ENCODE measurements at regions not wholly inside any gene's neighbourhood (a gene's known extent, or its start where the extent isn't known, plus 50 kb on each side); places are given as distances from the start of the nearest gene placed in this dataset.

- Histone ChIP-seq H3K27ac (replicated peaks) (no peak overlapping the region), H3K4me3 (replicated peaks; ENCODE audit: insufficient read depth, low read length) (no peak overlapping the region), H3K27me3 (ENCODE audit: insufficient read depth, poor library complexity, severe bottlenecking) (no peaks in the 10 kb centered on the region)
- TF ChIP-seq REST (IDR thresholded peaks at IDR 0.05; ENCODE audit: insufficient replicate concordance, low read depth) = no peak
- no peak for TF ChIP-seq SPI1 (IDR thresholded peaks at IDR 0.05; ENCODE audit: borderline replicate concordance, low read depth)
- no peak for TF ChIP-seq POLR2AphosphoS5 (IDR thresholded peaks at IDR 0.05; ENCODE audit: low read depth)
- no peak for TF ChIP-seq CTCF (IDR thresholded peaks at IDR 0.05; ENCODE audit: insufficient read depth, low read length)
- TF ChIP-seq GABPA (IDR thresholded peaks at IDR 0.05; ENCODE audit: low read depth) = no peak
- DNase-seq (ENCODE audit: low read depth in 1 of 2, low spot score in 1 of 2) = peak; percentile 21 to 45
Observed at GRCh38 chr6:82118150-82118562, 129.4 kb downstream of the IBTK start.

DNA sequence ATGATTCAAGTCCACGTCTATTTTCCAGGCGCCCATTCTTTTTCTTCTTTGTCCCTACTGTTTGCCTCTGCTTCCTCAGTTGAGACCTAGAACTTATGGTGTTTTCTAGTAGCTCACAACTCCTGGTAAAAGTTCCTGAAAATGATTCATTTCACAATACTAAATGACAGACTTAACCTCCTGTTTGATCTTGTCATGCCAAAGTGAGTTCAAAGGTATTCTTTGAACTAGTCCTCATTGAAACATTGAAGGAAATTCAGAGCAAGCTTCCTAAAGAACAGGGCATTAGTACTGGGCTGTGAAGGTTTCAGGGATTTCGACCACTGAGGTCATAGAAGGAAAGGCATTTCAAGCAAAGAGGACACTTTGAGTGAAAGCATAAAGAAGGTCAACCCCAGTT is 132.8 kb downstream of the IBTK start:
- DNase-seq (ENCODE audit: low read depth in 1 of 2, low spot score in 1 of 2) = no peak
- no peak for TF ChIP-seq POLR2AphosphoS5 (IDR thresholded peaks at IDR 0.05; ENCODE audit: low read depth)
- no peak for TF ChIP-seq SPI1 (IDR thresholded peaks at IDR 0.05; ENCODE audit: borderline replicate concordance, low read depth)
- no peak for TF ChIP-seq GABPA (IDR thresholded peaks at IDR 0.05; ENCODE audit: low read depth)
- TF ChIP-seq REST (IDR thresholded peaks at IDR 0.05; ENCODE audit: insufficient replicate concordance, low read depth) = no peak
- TF ChIP-seq CTCF (IDR thresholded peaks at IDR 0.05; ENCODE audit: insufficient read depth, low read length) = no peak
- H3K4me3 ChIP-seq (replicated peaks; ENCODE audit: insufficient read depth, low read length) = no peak overlapping the region
- no peaks in the 10 kb centered on the region for H3K27me3 ChIP-seq (ENCODE audit: insufficient read depth, poor library complexity, severe bottlenecking)
- no peak overlapping the region for H3K27ac ChIP-seq (replicated peaks)

GRCh38 chr6:82113231-82113630 is 134.3 kb downstream of the IBTK start:
- TF ChIP-seq REST (IDR thresholded peaks at IDR 0.05; ENCODE audit: insufficient replicate concordance, low read depth) (no peak), GABPA (IDR thresholded peaks at IDR 0.05; ENCODE audit: low read depth) (no peak), POLR2AphosphoS5 (IDR thresholded peaks at IDR 0.05; ENCODE audit: low read depth) (no peak), CTCF (IDR thresholded peaks at IDR 0.05; ENCODE audit: insufficient read depth, low read length) (no peak), SPI1 (IDR thresholded peaks at IDR 0.05; ENCODE audit: borderline replicate concordance, low read depth) (no peak)
- no peaks in the 10 kb centered on the region for H3K27me3 ChIP-seq (ENCODE audit: insufficient read depth, poor library complexity, severe bottlenecking)
- H3K27ac ChIP-seq (replicated peaks) = no peak overlapping the region
- DNase-seq (ENCODE audit: low read depth in 1 of 2, low spot score in 1 of 2) = no peak
- no peak overlapping the region for H3K4me3 ChIP-seq (replicated peaks; ENCODE audit: insufficient read depth, low read length)

Measured in HL-60 (cell line).